HUES6 (cell line): ENCODE measurements at regions not wholly inside any gene's neighbourhood (a gene's known extent, or its start where the extent isn't known, plus 50 kb on each side); places are given as distances from the start of the nearest gene placed in this dataset.
"Not testable (repeated sequence)": the region's sequence is repeated elsewhere in the genome, so short reads cannot be mapped to it uniquely, and the experiment has no call there.

ENCODE experiments used
- H3K27ac ChIP-seq: 2 replicates; pipeline ENCODE4 v1.7.0; 2013; ENCODE audit warnings: low read depth, mild to moderate bottlenecking, low read length, inconsistent platforms
- H3K27me3 ChIP-seq: 2 replicates; pipeline ENCODE4 v1.6.1; 2013; ENCODE audit warnings: low read length; ENCODE audit not compliant: control insufficient read depth, insufficient read depth
- H3K36me3 ChIP-seq: 2 replicates; pipeline ENCODE4 v1.6.1; 2013; ENCODE audit warnings: low read length; ENCODE audit not compliant: control insufficient read depth, insufficient read depth
- H3K4me1 ChIP-seq: 2 replicates; pipeline ENCODE4 v1.6.1; 2013; ENCODE audit warnings: low read length; ENCODE audit not compliant: control insufficient read depth, insufficient read depth
- H3K4me3 ChIP-seq: 2 replicates; pipeline ENCODE4 v1.5.1; 2013; ENCODE audit warnings: low read depth, low read length
- H3K9ac ChIP-seq: one replicate; pipeline ENCODE4 v1.6.1; 2013; ENCODE audit warnings: mild to moderate bottlenecking, low read length
- H3K9me3 ChIP-seq: 2 replicates; pipeline ENCODE4 v1.6.1; 2013; ENCODE audit warnings: low read depth, low read length; ENCODE audit not compliant: control insufficient read depth, insufficient read depth

- Histone ChIP-seq H3K9ac (no peak overlapping the region), H3K4me1 (no peaks in the 10 kb centered on the region), H3K4me3 (no peak overlapping the region), H3K27ac (no peak overlapping the region), H3K27me3 (no peaks in the 10 kb centered on the region), H3K36me3 (no peaks in the 10 kb centered on the region), H3K9me3 (peaks cover 10% of the 10 kb centered on the region; the same call in 1 of the 2 replicates)
These were observed 147.5 kb upstream of the FUNDC1 start for GRCh38 chrX:44690129-44690528.

GRCh38 chrX:44675362-44676024 lies 132.8 kb upstream of the FUNDC1 start:
- Histone ChIP-seq H3K4me1 (no peaks in the 10 kb centered on the region), H3K27me3 (no peaks in the 10 kb centered on the region), H3K27ac (no peak overlapping the region), H3K9me3 (no peaks in the 10 kb centered on the region; the same call in 1 of the 2 replicates), H3K9ac (no peak overlapping the region), H3K4me3 (no peak overlapping the region), H3K36me3 (no peaks in the 10 kb centered on the region)

DNA sequence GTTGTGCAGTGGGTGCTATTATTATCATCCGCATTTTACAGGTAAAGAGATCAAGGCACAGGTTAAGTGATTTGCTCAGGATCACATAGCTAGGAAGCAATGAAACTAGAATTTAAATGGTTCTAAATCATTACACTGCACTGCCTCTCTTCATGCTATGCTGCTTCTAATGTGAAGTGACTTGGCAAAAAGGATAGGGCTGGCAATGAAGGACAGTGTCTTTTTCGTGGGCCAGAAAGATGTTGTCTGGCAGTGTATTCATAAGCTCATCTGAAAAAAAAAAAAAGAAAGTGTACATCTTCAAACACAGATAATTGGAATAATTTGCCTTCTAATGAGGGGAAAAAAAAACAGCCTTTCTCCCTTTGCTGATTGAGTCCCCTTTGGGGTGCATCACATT lies 132.2 kb upstream of the FUNDC1 start:
- Histone ChIP-seq H3K9ac (no peak overlapping the region), H3K27ac (no peak overlapping the region), H3K36me3 (no peaks in the 10 kb centered on the region)

DNA sequence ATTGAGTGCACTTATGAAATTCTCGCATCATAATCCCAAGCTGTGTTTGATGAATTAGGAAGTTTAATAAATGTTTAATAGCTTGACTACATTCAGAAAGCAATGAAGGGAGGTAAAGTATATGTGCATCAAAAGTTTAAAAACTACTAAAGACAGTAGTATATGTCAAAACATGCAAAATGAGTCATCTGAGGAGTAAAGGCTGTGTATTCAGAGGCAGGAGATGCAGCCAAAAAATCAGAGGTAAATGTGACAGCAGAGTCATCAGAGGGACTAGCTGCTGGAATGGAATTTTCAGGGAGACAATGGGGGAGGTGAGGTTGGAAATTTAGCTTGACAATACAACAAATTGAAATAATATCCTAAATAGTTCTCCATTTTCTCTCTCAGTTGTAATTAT lies 127.0 kb upstream of the FUNDC1 start:
- Histone ChIP-seq H3K27me3 (no peaks in the 10 kb centered on the region), H3K36me3 (no peaks in the 10 kb centered on the region), H3K4me1 (no peaks in the 10 kb centered on the region), H3K9ac (no peak overlapping the region), H3K9me3 (peaks cover 3% of the 10 kb centered on the region), H3K4me3 (no peak overlapping the region), H3K27ac (no peak overlapping the region)

More for the DNA sequence above, 132.2 kb upstream of the FUNDC1 start:
- H3K27me3 ChIP-seq = no peaks in the 10 kb centered on the region
- no peaks in the 10 kb centered on the region; the same call in 1 of the 2 replicates for H3K9me3 ChIP-seq
- H3K4me1 ChIP-seq = no peaks in the 10 kb centered on the region
- H3K4me3 ChIP-seq = no peak overlapping the region

- no peak overlapping the region for H3K27ac ChIP-seq
- no peaks in the 10 kb centered on the region for H3K27me3 ChIP-seq
- no peaks in the 10 kb centered on the region for H3K36me3 ChIP-seq
- peaks cover 8% of the 10 kb centered on the region for H3K9me3 ChIP-seq
- no peak overlapping the region for H3K9ac ChIP-seq
- no peak overlapping the region for H3K4me3 ChIP-seq
- H3K4me1 ChIP-seq = no peaks in the 10 kb centered on the region
These were observed 125.1 kb upstream of the FUNDC1 start for GRCh38 chrX:44667771-44668170.

DNA sequence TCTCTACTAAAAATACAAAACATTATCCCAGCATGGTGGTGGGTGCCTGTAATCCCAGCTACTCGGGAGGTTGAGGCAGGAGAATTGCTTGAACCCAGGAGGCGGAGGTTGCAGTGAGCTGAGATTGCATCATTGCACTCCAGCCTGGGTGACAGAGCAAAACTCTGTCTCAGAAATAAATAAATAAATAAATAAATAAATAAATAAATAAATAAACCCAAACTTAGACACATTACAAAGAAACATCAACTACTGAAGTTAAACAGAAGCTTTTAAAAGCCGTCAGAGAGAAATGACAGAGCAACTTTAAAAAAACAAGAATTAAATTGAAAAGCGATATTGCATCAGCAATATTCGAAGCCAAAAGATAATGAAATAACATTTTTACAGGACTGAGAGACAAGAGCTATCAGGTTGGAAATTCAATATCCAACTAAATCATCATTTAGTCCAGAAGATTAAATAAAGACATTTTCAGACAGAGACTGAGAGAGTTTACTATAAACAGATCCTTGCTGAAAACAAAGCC lies 115.1 kb upstream of the FUNDC1 start:
- H3K27ac ChIP-seq, H3K9me3 ChIP-seq, H3K4me3 ChIP-seq, H3K4me1 ChIP-seq, H3K9ac ChIP-seq, H3K36me3 ChIP-seq, H3K27me3 ChIP-seq: not testable (repeated sequence)

- Histone ChIP-seq H3K9me3 (peaks cover 5% of the 10 kb centered on the region), H3K4me1 (no peaks in the 10 kb centered on the region), H3K36me3 (no peaks in the 10 kb centered on the region), H3K27ac (no peak overlapping the region), H3K9ac (no peak overlapping the region), H3K4me3 (0 out of 2 replicates have a peak overlapping the region, but pooled peaks have one; percentile 20), H3K27me3 (no peaks in the 10 kb centered on the region)
These were observed 108.7 kb upstream of the FUNDC1 start for GRCh38 chrX:44651358-44651757.

DNA sequence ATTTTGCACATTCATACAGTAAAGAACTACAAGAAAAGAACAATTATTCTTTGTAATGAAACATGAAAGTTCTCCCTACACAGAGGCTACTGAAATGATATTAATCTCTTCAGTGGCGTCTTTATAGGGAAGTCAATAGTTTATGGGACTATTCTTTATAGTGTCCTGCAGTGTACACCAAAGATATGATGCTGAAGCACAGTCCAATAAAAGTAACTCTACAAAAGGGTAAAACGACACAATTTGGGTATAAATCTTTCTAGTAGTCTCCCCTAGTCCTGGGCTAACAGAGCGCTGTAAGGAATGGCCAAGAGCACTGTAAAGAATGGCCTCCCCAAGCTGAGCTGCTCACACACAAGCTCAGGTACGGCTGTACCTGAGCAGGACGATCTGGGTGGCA lies 101.1 kb upstream of the FUNDC1 start:
- no peaks in the 10 kb centered on the region for H3K27me3 ChIP-seq
- no peak overlapping the region for H3K4me3 ChIP-seq
- H3K9me3 ChIP-seq = peaks cover 9% of the 10 kb centered on the region; the same call in 1 of the 2 replicates
- no peaks in the 10 kb centered on the region for H3K4me1 ChIP-seq
- H3K9ac ChIP-seq = no peak overlapping the region
- no peaks in the 10 kb centered on the region for H3K36me3 ChIP-seq
- no peak overlapping the region for H3K27ac ChIP-seq

- Histone ChIP-seq H3K27me3 (no peaks in the 10 kb centered on the region), H3K36me3 (no peaks in the 10 kb centered on the region), H3K9me3 (peaks cover 10% of the 10 kb centered on the region; the same call in 1 of the 2 replicates), H3K4me3 (no peak overlapping the region), H3K4me1 (no peaks in the 10 kb centered on the region), H3K27ac (no peak overlapping the region), H3K9ac (no peak overlapping the region)
These were observed 94.6 kb upstream of the FUNDC1 start for GRCh38 chrX:44637282-44637681.

GRCh38 chrX:44621078-44621477 lies 78.4 kb upstream of the FUNDC1 start:
- H3K4me1 ChIP-seq = no peaks in the 10 kb centered on the region
- no peaks in the 10 kb centered on the region for H3K36me3 ChIP-seq
- no peak overlapping the region for H3K27ac ChIP-seq
- H3K4me3 ChIP-seq = no peak overlapping the region
- no peak overlapping the region for H3K9ac ChIP-seq
- H3K27me3 ChIP-seq = no peaks in the 10 kb centered on the region
- peaks cover 2% of the 10 kb centered on the region; the same call in 1 of the 2 replicates for H3K9me3 ChIP-seq

DNA sequence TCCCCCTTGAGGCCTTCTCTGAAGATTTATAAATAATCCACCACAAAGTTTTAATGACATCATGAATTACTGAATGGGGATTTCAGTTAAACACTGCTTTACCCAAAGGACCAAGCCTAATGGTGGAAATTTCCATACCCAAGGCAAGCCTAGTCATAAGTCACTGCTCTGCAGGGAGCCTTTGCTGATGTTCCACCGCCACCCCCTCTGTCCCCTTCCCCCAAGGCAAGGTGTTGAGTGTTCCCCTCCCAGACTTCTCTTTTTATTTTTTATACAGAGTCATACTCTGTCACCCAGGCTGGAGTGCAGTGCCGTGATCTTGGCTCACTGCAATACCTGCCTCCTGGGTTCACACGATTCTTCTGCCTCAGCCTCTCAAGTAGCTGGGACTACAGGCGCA lies 76.4 kb upstream of the FUNDC1 start:
- H3K36me3 ChIP-seq = no peaks in the 10 kb centered on the region
- peaks cover 2% of the 10 kb centered on the region; the same call in 1 of the 2 replicates for H3K9me3 ChIP-seq
- H3K27me3 ChIP-seq = no peaks in the 10 kb centered on the region
- no peak overlapping the region for H3K9ac ChIP-seq
- H3K4me3 ChIP-seq = no peak overlapping the region
- no peak overlapping the region for H3K27ac ChIP-seq
- H3K4me1 ChIP-seq = no peaks in the 10 kb centered on the region
